ENCODE measurements at regions not wholly inside any gene's neighbourhood (a gene's known extent, or its start where the extent isn't known, plus 50 kb on each side); places are given as distances from the start of the nearest gene placed in this dataset.
A peak's percentile ranks its signal among the peaks of the same experiment; 100 is the strongest.
"Not testable (repeated sequence)": the region's sequence is repeated elsewhere in the genome, so short reads cannot be mapped to it uniquely, and the experiment has no call there.

DNA sequence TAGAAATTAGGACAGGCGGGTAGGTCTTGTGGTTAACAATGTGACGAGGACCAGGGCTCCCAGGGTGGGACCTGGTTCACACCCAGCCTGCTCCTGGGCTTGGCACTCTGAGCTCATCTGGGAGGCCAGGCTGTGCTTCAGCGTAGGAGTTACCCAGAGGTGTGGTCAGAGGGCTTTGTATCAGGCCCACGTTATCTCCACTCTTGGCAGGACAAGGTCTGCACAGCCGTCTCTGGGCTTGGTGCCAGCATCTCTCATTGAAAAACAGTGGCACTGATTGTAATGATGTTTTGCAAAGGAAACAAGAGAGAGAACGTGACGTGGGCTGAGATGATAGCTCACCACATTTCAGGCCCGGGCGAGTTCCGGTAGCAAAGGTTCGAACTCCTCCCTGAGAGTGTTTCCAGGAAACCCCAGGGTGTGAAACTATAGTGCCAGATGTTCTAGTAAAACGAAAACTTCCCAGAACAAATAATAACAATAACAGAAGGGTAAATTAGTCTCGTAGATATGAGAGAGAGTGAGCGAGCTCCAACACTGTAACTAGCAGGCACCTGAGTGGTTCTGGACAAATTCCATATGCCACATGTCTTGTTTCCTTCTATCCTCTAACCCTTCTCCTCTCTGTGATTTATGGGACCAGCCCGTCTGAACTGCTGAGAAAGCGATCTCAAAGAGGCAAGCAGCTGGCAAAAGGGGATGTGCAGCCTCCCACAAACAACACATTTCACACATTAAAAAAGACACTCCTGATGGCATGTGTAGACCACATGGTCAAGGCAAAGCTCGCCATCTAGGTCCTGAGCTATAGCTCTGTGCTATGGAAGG is 227.3 kb downstream of the KTN1 start:
- peak; percentile 76 for DNase-seq (ENCODE audit: low spot score)

DNA sequence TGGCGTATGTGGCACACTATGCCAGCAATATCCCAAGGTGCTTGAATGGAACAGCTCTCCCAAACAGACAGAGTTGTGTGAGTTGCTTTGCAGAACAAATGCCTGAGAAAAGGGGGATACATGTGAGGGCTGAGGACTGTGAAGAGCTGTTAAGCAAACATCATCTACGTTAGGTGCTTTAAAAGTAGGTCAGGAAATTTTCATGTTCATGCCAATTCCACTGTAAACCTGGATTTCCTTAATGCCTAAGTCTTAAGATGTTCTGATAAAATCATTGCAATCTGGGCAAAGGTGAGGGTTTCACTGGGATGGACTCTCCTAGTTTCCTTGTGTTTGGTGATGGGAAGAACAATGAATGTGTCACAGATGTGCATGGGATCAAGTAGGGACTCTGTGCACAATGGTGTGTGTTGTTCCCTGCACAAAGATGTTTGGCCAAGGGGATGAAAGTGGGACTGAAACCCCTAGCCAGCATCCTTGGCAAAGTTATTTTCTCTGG is 227.9 kb downstream of the KTN1 start:
- no peak for DNase-seq (ENCODE audit: low spot score)

DNA sequence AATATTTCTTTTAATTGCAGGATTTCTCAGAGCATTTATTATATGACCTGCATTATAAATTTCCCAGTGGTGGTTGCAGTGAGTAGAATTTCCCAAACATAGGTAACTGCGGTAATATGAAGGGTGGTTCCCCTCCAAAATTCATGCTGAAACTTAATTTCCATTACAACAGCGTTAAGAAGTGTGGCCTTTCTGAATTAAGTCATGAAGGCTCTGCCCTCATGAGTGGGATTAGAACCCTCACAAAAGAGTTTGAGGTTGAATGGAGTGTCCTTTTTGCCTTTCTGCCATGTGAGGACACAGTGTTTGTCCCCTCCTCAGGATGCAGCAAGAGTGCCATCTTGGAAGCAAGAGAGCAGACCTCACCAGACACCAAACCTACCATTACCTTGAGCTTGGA is 233.6 kb downstream of the KTN1 start:
- no peak for DNase-seq (ENCODE audit: low spot score)

DNA sequence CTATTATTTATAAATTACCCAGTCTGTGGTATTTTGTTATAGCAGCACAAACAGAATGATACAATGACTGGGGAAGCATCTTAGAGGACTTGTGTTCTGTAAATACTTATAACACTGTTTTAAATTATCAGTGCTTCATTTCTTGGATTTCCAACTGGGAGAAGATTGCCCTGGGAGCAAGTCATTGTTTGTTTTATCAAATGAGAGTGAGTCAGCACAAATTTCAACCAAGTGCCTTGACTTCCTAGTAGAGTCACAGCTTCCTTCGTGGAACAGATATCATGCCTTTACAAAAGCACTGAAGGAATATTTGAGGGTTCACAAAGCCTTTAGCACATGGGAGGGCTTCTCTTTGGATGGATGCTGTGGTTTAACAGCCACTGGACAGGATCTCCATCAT is 234.1 kb downstream of the KTN1 start:
- no peak for DNase-seq (ENCODE audit: low spot score)

DNA sequence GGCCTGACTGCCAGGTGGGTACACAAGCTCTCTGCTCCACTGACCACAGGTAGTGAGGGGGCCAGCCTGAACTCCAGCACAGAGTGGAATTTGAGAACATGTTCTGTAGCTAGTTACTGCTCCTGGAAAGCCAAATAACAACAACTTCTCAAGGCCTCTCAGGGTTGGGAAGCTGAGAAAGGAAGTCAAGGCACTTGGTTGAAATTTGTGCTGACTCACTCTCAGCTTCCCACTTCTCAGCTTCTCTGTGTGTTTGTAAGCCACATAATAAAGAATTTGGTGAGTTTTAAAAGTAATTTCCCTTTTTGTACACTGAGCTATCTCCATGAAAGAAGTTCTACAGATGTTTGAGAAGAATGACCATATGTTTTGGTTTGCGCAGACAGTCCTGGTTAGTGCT is 234.9 kb downstream of the KTN1 start:
- no peak for DNase-seq (ENCODE audit: low spot score)

DNA sequence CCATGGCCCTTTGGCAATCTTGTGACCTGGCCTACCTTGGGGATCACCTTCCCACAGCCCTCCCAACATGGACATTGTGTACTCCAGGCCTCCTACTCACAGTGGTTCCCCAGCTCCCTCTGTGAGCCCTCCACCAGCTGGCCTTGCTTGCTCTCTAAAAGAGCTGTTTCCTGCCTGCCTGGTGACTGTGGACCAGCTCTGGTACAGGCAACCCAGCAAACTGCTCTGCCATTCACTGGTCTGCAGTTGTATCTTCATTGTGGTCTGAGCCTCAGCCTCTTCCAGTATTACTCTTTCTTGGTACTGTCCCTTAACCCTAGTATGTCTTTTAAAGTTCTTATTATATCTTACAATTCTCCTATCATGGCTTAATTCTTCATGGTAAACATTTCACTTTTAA is 236.2 kb downstream of the KTN1 start:
- no peak for DNase-seq (ENCODE audit: low spot score)

DNA sequence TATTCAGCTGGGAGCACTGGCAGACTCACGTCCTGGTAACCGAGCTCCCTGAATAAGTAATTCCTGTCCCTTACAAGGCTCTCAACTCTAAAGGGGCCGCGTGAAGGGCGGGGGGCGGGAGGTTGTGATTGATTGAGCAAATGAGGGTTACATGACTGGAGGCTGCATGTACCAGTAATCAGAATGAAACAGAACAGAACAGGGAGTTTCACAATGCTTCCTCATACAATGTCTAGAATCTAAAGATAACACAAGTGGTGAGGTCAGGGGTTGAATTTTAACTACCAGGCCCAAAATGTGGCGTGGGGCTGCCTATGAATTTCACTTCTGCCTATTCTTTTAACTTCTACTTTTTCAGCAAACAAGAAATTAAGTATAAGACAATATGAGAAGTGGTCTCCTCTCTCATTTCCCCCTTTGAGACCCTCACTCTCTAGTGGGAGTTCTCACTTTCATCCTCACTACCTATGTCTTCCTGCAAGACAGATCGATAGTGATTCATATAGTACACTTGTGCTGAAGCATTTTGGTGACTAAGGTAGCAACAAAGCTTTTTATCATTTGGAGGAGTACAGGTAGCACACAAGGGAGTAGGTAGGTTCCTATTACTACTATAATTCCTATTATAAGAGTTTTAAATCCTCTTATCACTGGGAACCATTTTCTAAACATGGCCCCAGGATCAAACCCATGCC is 239.8 kb downstream of the KTN1 start:
- no peak for DNase-seq (ENCODE audit: low spot score)

DNA sequence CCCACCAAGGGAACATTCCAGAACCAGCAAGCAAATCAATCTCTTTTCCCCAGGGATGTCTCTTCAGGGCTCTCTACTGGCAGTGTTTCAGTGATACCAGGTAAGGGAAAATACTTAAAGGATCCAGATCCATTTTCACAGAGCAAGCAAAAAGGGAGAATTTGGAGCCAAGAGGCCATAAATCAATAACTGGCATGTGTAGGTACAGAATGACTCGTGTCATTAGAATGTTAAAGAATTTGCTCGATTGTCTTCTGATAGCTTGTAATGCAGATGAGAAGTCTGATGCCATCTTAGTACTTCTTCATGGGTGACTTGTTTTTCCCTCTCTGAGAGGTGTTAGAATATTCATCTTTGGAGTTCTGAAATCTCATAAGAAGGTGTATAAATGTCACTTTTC is 242.9 kb downstream of the KTN1 start:
- no peak for DNase-seq (ENCODE audit: low spot score)

DNA sequence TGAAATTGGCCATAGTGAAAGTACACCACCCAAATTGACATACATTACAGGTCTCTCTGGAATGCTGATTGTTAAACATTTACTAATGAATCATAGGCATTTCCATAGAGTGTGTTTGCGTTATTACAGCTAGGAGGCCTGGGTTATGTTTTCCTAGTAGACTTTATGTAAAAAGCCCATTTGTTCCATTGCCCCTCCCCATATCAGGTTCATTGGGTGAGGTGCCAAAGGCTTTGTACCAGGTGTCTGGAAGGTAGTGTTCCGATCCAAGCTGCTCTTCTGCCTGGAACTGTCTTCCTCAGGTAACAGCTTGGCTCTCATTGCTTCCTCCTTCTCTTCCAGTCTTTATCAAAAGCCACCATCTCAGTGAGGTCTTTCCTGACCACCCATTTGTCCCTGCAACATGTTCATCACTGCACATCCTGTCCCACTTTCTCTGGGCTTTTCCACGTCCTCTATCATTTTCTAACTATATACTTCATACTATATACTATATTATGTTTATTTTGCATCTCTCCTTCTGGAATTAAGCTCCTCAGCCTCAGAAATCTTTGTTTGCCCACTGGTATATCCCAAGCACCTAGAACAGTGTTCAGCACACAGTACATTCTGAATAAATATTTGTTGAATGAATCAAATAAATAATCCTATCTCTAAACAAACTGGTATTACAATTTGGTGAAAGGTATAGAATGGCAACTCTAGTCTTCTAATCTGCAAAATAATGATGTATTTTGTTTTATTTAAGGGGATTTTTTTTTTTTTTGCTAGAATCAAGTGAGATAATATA is 252.3 kb downstream of the KTN1 start:
- no peak for DNase-seq (ENCODE audit: low spot score)

DNA sequence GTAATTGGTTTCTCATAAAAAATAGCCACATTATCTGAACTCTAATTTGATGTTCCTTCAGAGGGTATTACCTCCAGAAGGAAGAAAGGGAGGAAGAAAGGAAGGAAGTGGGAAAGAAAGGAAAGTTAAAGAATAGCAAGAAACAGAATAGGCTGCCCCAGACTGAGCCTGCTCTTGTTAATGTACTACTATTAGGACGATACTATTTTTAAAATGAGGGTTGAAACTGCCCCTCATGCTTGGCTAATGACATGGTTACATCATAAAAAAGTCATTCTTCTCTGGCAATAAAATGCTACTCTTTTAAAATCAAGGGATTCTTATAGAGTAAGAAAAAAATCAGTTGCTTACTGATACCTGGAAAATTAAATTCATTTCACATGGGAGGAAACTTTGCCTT is 253.0 kb downstream of the KTN1 start:
- no peak for DNase-seq (ENCODE audit: low spot score)

DNA sequence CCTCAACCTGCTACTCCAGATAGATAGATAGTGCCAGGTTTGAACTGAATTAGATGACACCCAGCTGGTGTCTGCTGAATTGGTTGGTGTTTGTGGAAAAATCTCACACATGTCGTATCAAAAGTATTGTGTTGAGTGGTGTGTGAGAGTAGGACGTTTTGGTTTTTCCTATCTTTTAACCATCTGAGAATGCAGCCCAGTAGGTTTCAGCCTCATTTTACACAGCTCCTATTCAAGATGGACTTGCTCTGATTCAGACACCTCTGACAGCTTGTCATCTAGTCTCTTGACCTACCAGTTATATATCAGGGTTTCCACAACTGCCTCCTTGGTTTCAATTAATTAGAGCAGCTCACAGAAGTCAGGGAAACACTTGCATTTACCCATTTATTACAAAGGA is 254.4 kb downstream of the KTN1 start:
- DNase-seq (ENCODE audit: low spot score) = no peak

DNA sequence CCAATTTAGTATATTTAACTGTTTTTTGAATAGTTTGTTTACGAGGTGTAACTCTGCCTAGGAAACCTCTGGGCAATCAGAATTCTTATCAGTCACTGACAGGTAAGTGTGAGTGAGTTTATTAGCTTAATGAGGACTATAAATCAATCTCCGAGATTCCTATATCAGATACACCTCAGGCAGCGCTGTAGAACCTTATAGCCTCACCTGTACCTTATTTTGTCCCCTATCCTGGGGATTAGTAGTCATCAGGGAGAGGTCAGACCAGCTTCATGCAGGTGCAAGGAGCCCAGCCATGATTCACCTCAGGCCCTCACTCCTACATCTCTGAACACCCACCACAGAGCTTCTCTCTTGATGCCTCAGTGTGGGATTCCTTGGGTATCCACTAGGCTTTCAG is 256.0 kb downstream of the KTN1 start:
- DNase-seq (ENCODE audit: low spot score) = no peak

DNA sequence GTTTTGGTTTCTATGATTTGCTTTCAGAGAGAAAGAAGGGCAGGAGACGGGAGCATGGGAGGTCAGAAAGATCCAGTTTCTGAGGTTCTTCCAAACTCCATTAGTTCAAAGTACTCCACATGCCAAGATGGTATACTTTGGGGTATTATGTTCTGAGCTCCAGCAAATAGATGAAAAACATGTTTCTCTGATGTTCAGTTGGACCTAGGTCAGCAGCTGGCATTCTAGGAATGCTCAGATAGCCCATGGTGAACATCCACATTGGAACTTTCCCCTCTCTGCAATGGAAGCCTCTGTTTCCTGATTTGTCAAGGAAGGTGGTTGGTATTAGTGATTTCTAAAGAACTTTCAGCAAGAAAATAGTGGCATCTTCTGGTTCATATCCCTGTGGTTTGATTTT is 257.5 kb downstream of the KTN1 start:
- no peak for DNase-seq (ENCODE audit: low spot score)

DNA sequence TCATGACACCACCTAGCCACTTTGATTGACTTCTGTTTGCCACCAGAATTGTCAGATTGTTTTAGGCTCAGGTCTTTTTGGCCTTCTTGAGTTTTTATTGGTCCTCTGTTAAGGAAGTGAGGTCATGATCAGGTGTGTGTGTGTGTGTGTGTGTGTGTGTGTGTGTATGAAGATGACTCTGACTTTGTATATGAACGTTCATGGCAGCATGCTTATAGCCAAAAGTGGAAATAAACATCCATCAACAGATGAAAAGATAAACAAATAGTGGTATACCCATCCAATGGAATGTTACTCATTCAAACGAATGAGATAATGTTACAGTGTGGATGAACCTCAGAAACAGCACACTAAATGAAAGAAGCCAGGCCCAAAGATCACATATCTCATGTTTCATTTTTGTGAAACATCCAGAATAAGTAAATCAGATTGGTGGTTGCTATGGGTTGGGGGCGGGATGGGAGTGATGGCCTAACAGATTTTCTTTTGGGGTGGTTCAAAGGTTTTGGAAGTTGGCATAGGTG is 258.6 kb downstream of the KTN1 start:
- no peak for DNase-seq (ENCODE audit: low spot score)

DNA sequence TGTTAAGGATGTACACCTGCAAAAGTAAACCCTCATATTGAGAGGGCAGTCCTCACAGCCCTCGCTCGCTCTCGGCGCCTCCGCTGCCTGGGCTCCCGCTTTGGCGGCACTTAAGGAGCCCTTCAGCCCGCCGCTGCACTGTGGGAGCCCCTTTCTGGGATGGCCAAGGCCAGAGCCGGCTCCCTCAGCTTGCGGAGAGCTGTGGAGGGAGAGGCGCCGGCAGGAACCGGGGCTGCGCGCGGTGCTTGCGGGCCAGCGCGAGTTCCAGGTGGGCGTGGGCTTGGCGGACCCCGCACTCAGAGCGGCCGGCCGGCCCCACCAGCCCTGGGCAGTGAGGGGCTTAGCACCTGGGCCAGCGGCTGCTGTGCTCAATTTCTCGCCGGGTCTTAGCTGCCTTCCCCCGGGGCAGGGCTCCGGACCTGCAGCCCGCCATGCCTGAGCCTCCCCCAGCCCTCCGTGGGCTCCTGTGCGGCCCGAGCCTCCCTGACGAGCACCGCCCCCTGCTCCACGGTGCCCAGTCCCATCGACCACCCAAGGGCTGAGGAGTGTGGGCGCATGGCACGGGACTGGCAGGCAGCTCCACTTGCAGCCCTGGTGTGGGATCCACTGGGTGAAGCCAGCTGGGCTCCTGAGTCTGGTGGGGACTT is 259.4 kb downstream of the KTN1 start:
- DNase-seq (ENCODE audit: low spot score) = not testable (repeated sequence)

DNA sequence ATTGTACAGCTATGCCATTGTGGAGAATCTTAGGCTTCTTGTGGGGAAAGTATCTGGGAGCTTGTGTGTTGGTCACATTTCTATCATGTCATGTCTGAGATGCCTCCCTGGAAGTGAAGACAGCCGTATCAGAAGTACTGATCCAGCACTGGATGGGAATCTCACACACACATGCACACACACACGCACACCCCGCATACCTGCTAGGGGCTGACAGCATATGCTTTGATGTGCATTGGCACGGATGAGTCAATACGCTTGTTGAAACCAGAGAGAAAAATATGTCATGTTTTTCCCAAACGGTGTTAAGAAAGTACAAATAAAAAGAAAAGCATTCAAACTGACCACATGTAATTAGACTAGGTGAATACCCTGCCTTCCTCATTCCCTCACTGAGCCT is 260.8 kb downstream of the KTN1 start:
- no peak for DNase-seq (ENCODE audit: low spot score)

DNA sequence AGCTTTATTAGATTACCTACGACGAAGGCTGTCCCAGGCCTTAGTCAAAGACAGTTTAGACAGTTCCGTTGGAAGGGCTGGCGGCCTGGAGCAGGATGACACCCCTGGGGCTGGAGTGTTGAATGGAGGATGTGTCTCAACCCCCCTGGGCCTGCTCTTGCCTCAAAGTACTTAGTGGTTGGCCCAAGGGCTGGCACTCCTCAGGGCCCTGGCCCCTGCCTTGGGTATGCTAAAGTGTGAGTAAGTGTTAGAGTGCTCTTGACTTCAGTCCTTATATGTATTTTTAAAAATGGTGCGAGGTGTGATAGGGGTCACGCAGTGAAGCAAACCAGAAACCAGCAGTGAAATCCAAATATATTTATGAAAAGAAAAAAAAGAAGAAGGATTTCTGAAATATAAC is 261.6 kb downstream of the KTN1 start:
- no peak for DNase-seq (ENCODE audit: low spot score)

DNA sequence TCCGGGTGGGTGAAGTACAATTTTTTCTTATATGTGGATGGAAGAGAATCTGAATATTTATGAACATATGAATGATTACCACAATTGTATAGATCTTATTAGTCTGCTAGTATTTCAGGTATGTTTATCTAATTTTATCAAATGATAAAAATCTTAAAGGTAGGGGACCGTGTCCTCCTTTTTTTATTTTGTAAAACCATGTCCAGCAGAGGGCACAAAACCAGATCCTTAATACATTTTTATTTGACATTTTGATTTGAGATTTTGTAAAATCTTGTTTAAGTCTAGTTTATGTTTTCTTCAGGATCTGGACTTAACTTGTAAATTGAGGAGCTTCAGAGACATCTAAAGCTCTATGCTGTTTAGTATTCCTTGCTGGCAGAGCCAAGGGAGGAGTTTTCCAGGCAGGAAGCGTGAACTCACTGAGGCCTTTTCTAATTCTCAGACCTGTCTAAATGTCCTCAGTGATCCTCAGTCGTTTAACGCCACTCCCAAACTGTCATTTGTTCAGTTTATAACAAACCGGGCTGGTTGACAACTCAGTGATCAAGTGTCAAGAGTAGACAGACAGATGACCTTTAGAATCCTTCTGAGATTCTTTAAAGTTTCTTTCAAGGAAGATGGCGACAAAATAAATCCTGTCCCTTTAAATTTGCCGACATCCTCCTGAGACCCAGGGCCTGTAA is 263.9 kb downstream of the KTN1 start:
- DNase-seq (ENCODE audit: low spot score) = no peak

DNA sequence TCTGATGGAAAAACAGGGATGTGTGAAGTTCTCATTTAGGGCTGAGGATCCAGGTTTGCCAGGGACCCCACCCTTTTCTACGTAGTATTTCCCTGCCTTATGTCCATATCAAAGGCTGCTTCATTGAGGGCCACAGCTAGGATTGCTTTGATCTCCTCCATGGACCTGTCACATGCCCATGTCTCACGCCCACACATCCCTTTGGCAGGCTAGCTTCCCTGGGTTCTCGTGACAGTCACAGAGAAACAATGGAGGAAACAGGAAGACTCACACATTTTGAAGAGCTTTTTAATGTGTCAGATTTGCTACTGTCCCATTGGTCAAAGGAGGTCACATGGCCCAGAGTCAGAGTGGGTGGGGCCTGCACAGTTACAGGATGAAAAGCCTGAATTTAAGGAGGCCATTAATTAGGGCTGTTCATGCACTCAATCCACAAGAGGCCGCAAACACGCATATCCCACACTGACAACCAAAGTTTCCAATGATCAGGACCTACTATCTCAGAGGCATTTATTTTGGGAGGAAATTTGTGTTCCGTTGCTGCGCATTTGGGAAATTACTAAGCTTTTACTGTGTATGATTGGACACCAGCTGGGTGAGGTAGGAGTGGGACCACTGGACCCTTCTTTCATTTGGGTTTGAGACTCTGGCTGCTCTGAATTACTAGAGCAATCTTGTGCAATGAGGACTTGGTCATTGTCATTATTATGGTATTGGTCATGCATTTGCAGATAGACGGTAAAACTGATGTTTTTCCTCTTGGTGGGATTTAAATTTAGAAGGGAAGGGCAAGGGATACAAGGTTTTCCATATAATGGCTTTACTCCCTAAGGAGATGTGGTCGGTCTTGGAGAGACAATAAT is 266.2 kb downstream of the KTN1 start:
- DNase-seq (ENCODE audit: low spot score) = no peak

DNA sequence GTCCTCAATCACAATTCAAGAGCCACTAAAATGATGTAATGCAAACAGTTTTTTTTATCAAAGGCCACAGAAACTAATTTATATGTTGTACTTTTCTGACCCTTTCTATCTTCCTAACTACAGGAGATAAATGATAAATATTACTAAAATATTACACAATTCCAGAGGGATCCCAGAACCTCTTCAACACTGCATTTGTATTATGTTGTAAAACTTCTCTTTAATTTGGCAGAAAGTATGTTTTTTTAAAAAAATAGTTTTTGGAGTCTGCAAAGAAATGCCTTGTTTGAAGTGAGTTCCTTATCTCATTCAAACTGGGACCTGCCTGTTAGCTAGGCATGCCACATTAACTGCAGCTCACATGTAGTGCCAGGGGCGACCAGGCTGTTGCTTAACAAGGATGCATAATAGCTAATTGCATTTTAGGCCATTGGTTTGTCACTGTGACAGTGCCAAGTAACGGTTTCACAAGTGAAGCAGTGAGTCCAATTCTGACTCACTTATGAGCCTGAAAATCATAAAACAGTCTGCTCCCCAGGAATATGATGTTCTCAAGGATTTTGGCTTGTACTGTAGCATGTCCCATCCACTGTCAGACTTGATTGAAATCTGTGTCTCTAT is 266.9 kb downstream of the KTN1 start:
- no peak for DNase-seq (ENCODE audit: low spot score)

Data from activated CD4-positive, alpha-beta T cell treated with anti-CD3 and anti-CD28 coated beads, Interleukin-2, Interleukin-4, amounts not matched to agents 100 ng/mL and 50 ng/mL, durations not matched to agents 16 hours and 8 hours (primary cell).